HUES64 (cell line): ENCODE measurements at regions not wholly inside any gene's neighbourhood (a gene's known extent, or its start where the extent isn't known, plus 50 kb on each side); places are given as distances from the start of the nearest gene placed in this dataset.

Experiments used
- H3K27ac ChIP-seq: 2 replicates; pipeline ENCODE4 v1.7.0; 2013; ENCODE audit warnings: low read depth, low read length, inconsistent platforms
- H3K27me3 ChIP-seq: 2 replicates; pipeline ENCODE4 v1.6.1; 2013; ENCODE audit warnings: mild to moderate bottlenecking, low read length; ENCODE audit not compliant: insufficient read depth
- H3K36me3 ChIP-seq: 2 replicates; pipeline ENCODE4 v1.6.1; 2013; ENCODE audit warnings: mild to moderate bottlenecking, low read length; ENCODE audit not compliant: insufficient read depth
- H3K4me1 ChIP-seq: 2 replicates; pipeline ENCODE4 v1.6.1; 2013; ENCODE audit warnings: mild to moderate bottlenecking, low read length, moderate library complexity; ENCODE audit not compliant: insufficient read depth
- H3K4me3 ChIP-seq: 2 replicates; pipeline ENCODE4 v1.5.1; 2013; ENCODE audit warnings: mild to moderate bottlenecking, low read length, moderate library complexity
- H3K9ac ChIP-seq: 2 replicates; pipeline ENCODE4 v1.6.1; 2013; ENCODE audit warnings: mild to moderate bottlenecking, low read depth, low read length
- H3K9me3 ChIP-seq: 2 replicates; pipeline ENCODE4 v1.6.1; 2013; ENCODE audit warnings: low read depth, low read length; ENCODE audit not compliant: insufficient read depth
- WGBS: fragments of 150-250, 120-280 bp; methylation state at CpG from one replicate; pipeline ENCODE4 v1.1.7; 2013; ENCODE audit warnings: missing lambda C conversion rate; 5-methylcytosine and 5-hydroxymethylcytosine counted together

GRCh38 chr1:94339206-94339927, 78.8 kb upstream of the ABCD3 start:
- H3K9ac ChIP-seq: no peak overlapping the region
- no peaks in the 10 kb centered on the region for H3K9me3 ChIP-seq
- WGBS: 89% methylated on average over 8 of the region's 8 CpGs
- H3K4me3 ChIP-seq: no peak overlapping the region
- H3K27ac ChIP-seq: no peak overlapping the region
- H3K27me3 ChIP-seq: no peaks in the 10 kb centered on the region
- H3K4me1 ChIP-seq: no peaks in the 10 kb centered on the region; the same call in 1 of the 2 replicates
- no peaks in the 10 kb centered on the region for H3K36me3 ChIP-seq

- Histone ChIP-seq H3K4me3 (no peak overlapping the region), H3K27ac (no peak overlapping the region), H3K36me3 (no peaks in the 10 kb centered on the region), H3K4me1 (no peaks in the 10 kb centered on the region; the same call in 1 of the 2 replicates), H3K27me3 (no peaks in the 10 kb centered on the region), H3K9ac (no peak overlapping the region), H3K9me3 (no peaks in the 10 kb centered on the region)
- 98% methylated on average over 4 of the region's 4 CpGs for whole genome bisulfite sequencing
These were observed 81.2 kb upstream of the ABCD3 start for GRCh38 chr1:94336991-94337390.

- no peak overlapping the region for H3K9ac ChIP-seq
- no peaks in the 10 kb centered on the region for H3K27me3 ChIP-seq
- no peaks in the 10 kb centered on the region for H3K9me3 ChIP-seq
- H3K4me1 ChIP-seq: no peaks in the 10 kb centered on the region; the same call in 1 of the 2 replicates
- no peak overlapping the region for H3K4me3 ChIP-seq
- WGBS: 6% methylated on average over 5 of the region's 6 CpGs
- H3K36me3 ChIP-seq: no peaks in the 10 kb centered on the region
- no peak overlapping the region for H3K27ac ChIP-seq
These were observed 82.2 kb upstream of the ABCD3 start for GRCh38 chr1:94335950-94336349.

GRCh38 chr1:94335447-94335846, 82.7 kb upstream of the ABCD3 start:
- Histone ChIP-seq H3K36me3 (no peaks in the 10 kb centered on the region), H3K9ac (no peak overlapping the region), H3K27me3 (no peaks in the 10 kb centered on the region), H3K4me1 (no peaks in the 10 kb centered on the region; the same call in 1 of the 2 replicates), H3K9me3 (no peaks in the 10 kb centered on the region), H3K4me3 (no peak overlapping the region), H3K27ac (no peak overlapping the region)
- 78% methylated on average over 2 of the region's 2 CpGs for WGBS

GRCh38 chr1:94334764-94335163, 83.4 kb upstream of the ABCD3 start:
- no peaks in the 10 kb centered on the region for H3K9me3 ChIP-seq
- 70% methylated on average over 2 of the region's 2 CpGs for WGBS
- no peaks in the 10 kb centered on the region for H3K27me3 ChIP-seq
- no peaks in the 10 kb centered on the region; the same call in 1 of the 2 replicates for H3K4me1 ChIP-seq
- H3K4me3 ChIP-seq: no peak overlapping the region
- H3K9ac ChIP-seq: no peak overlapping the region
- no peak overlapping the region for H3K27ac ChIP-seq
- no peaks in the 10 kb centered on the region for H3K36me3 ChIP-seq

- Histone ChIP-seq H3K27ac (no peak overlapping the region), H3K4me1 (peaks cover 5% of the 10 kb centered on the region), H3K36me3 (no peaks in the 10 kb centered on the region), H3K9me3 (no peaks in the 10 kb centered on the region), H3K4me3 (no peak overlapping the region), H3K27me3 (no peaks in the 10 kb centered on the region), H3K9ac (no peak overlapping the region)
- WGBS: 86% methylated on average over 4 of the region's 4 CpGs
These were observed 85.2 kb upstream of the ABCD3 start for GRCh38 chr1:94332952-94333351.

- H3K9me3 ChIP-seq: no peaks in the 10 kb centered on the region
- peaks cover 10% of the 10 kb centered on the region for H3K4me1 ChIP-seq
- no peak overlapping the region for H3K4me3 ChIP-seq
- no peaks in the 10 kb centered on the region for H3K27me3 ChIP-seq
- H3K36me3 ChIP-seq: no peaks in the 10 kb centered on the region
- H3K9ac ChIP-seq: no peak overlapping the region
- no peak overlapping the region for H3K27ac ChIP-seq
These were observed 85.7 kb upstream of the ABCD3 start for GRCh38 chr1:94332516-94332915.

GRCh38 chr1:94329986-94330385, 88.2 kb upstream of the ABCD3 start:
- Histone ChIP-seq H3K36me3 (no peaks in the 10 kb centered on the region), H3K9ac (no peak overlapping the region), H3K27ac (no peak overlapping the region), H3K27me3 (no peaks in the 10 kb centered on the region), H3K9me3 (no peaks in the 10 kb centered on the region), H3K4me3 (no peak overlapping the region), H3K4me1 (peaks cover 31% of the 10 kb centered on the region)
- WGBS: 42% methylated on average over 3 of the region's 3 CpGs

GRCh38 chr1:94329276-94329675, 88.9 kb upstream of the ABCD3 start:
- no peak overlapping the region for H3K27ac ChIP-seq

GRCh38 chr1:94327001-94327690, 89.8 kb upstream of the ARHGAP29 start:
- 8% methylated on average over 18 of the region's 18 CpGs for WGBS
- Histone ChIP-seq H3K27ac (peak overlapping the region; percentile 52), H3K4me1 (peaks cover 44% of the 10 kb centered on the region), H3K9ac (peak overlapping the region; percentile 5; the same call in 1 of the 2 replicates), H3K9me3 (no peaks in the 10 kb centered on the region), H3K36me3 (no peaks in the 10 kb centered on the region), H3K27me3 (no peaks in the 10 kb centered on the region), H3K4me3 (peak overlapping the region; percentile 24)

More at GRCh38 chr1:94329276-94329675, 88.9 kb upstream of the ABCD3 start:
- Histone ChIP-seq H3K9me3 (no peaks in the 10 kb centered on the region), H3K27me3 (no peaks in the 10 kb centered on the region), H3K9ac (no peak overlapping the region), H3K4me1 (peaks cover 31% of the 10 kb centered on the region), H3K4me3 (no peak overlapping the region), H3K36me3 (no peaks in the 10 kb centered on the region)
- 89% methylated on average over 4 of the region's 4 CpGs for WGBS

- no peak overlapping the region for H3K9ac ChIP-seq
- H3K36me3 ChIP-seq: no peaks in the 10 kb centered on the region
- no peaks in the 10 kb centered on the region for H3K27me3 ChIP-seq
- 25% methylated on average over 3 of the region's 4 CpGs for WGBS
- no peaks in the 10 kb centered on the region for H3K9me3 ChIP-seq
- peaks cover 48% of the 10 kb centered on the region for H3K4me1 ChIP-seq
- H3K4me3 ChIP-seq: no peak overlapping the region
- H3K27ac ChIP-seq: peak overlapping the region; percentile 52; the same call in 1 of the 2 replicates
These were observed 88.9 kb upstream of the ARHGAP29 start for GRCh38 chr1:94326329-94326728.
